Activated T-helper 1 cell treated with Interleukin-2 at 50 U/mL for 16 hours (primary cell): ENCODE measurements at regions not wholly inside any gene's neighbourhood (a gene's known extent, or its start where the extent isn't known, plus 50 kb on each side); places are given as distances from the start of the nearest gene placed in this dataset.
"Not testable (repeated sequence)": the region's sequence is repeated elsewhere in the genome, so short reads cannot be mapped to it uniquely, and the experiment has no call there.

ENCODE experiments used
- DNase-seq: peaks from one replicate; pipeline ENCODE4 v3.0.0-alpha.2; 2020; ENCODE audit warnings: low read depth

GRCh38 chr6:14533446-14533845 is 415.9 kb downstream of the CD83 start:
- no peak for DNase-seq

GRCh38 chr6:14537030-14537429 is 419.5 kb downstream of the CD83 start:
- DNase-seq, result no peak

- DNase-seq, result no peak
Observed at GRCh38 chr6:14540276-14540675, 422.7 kb downstream of the CD83 start.

- no peak for DNase-seq
Observed at GRCh38 chr6:14540810-14541540, 423.4 kb downstream of the CD83 start.

- no peak for DNase-seq
Observed at GRCh38 chr6:14542670-14543366, 425.2 kb downstream of the CD83 start.

- DNase-seq, result no peak
Observed at GRCh38 chr6:14543971-14544585, 426.5 kb downstream of the CD83 start.

GRCh38 chr6:14544666-14545065 is 427.1 kb downstream of the CD83 start:
- DNase-seq, result no peak

GRCh38 chr6:14545496-14545895 is 427.9 kb downstream of the CD83 start:
- no peak for DNase-seq

GRCh38 chr6:14546036-14546435 is 428.5 kb downstream of the CD83 start:
- no peak for DNase-seq

- no peak for DNase-seq
Observed at GRCh38 chr6:14547284-14547998, 429.9 kb downstream of the CD83 start.

- DNase-seq, result no peak
Observed at GRCh38 chr6:14549304-14549770, 431.8 kb downstream of the CD83 start.

GRCh38 chr6:14549871-14550270 is 432.3 kb downstream of the CD83 start:
- no peak for DNase-seq

GRCh38 chr6:14550410-14550809 is 432.8 kb downstream of the CD83 start:
- DNase-seq, result no peak

GRCh38 chr6:14550822-14551221 is 433.2 kb downstream of the CD83 start:
- no peak for DNase-seq

- not testable (repeated sequence) for DNase-seq
Observed at GRCh38 chr6:14551601-14552000, 434.0 kb downstream of the CD83 start.

- DNase-seq, result no peak
Observed at GRCh38 chr6:14552891-14553290, 435.3 kb downstream of the CD83 start.

- DNase-seq, result no peak
Observed at GRCh38 chr6:14553515-14553914, 435.9 kb downstream of the CD83 start.

- DNase-seq, result no peak
Observed at GRCh38 chr6:14555804-14556203, 438.2 kb downstream of the CD83 start.

- DNase-seq, result no peak
Observed at GRCh38 chr6:14559746-14560536, 442.4 kb downstream of the CD83 start.

GRCh38 chr6:14561563-14561962 is 444.0 kb downstream of the CD83 start:
- DNase-seq, result not testable (repeated sequence)

- no peak for DNase-seq
Observed at GRCh38 chr6:14567842-14568241, 450.3 kb downstream of the CD83 start.

GRCh38 chr6:14569394-14569793 is 451.8 kb downstream of the CD83 start:
- DNase-seq, result no peak
